ENCODE measurements at regions not wholly inside any gene's neighbourhood (a gene's known extent, or its start where the extent isn't known, plus 50 kb on each side); places are given as distances from the start of the nearest gene placed in this dataset.

GRCh38 chr2:181814057-181814491 lies 77.5 kb upstream of the ITPRID2 start:
- peak; percentile 76 for DNase-seq
- in situ Hi-C loops (cut with HindIII; ENCODE audit: low pct_ligation_motif_present, low sequenced_read_pairs), result no loop called here
- Histone ChIP-seq H3K27me3 (replicated peaks) (no peaks in the 10 kb centered on the region), H3K4me3 (ENCODE audit: low read depth, low read length) (no peak overlapping the region), H3K36me3 (replicated peaks) (no peaks in the 10 kb centered on the region), H3K27ac (peak overlapping the region; percentile 89)
- no peak for TF ChIP-seq CTCF (IDR thresholded peaks at IDR 0.05; ENCODE audit: low read depth, low read length, missing control alignments)

GRCh38 chr2:181817509-181817908 lies 74.0 kb upstream of the ITPRID2 start:
- in situ Hi-C loops (cut with HindIII; ENCODE audit: low pct_ligation_motif_present, low sequenced_read_pairs), result no loop called here
- DNase-seq, result no peak
- H3K27ac ChIP-seq, result no peak overlapping the region

GRCh38 chr2:181818058-181818680 lies 73.4 kb upstream of the ITPRID2 start:
- no peak for DNase-seq
- H3K36me3 ChIP-seq (replicated peaks), result no peaks in the 10 kb centered on the region
- no peak overlapping the region for H3K4me3 ChIP-seq (ENCODE audit: low read depth, low read length)
- no peak for TF ChIP-seq CTCF (IDR thresholded peaks at IDR 0.05; ENCODE audit: low read depth, low read length, missing control alignments)
- no peak overlapping the region for H3K27ac ChIP-seq
- in situ Hi-C loops (cut with HindIII; ENCODE audit: low pct_ligation_motif_present, low sequenced_read_pairs), result no loop called here
- H3K27me3 ChIP-seq (replicated peaks), result no peaks in the 10 kb centered on the region

More at GRCh38 chr2:181817509-181817908, 74.0 kb upstream of the ITPRID2 start:
- no peak for TF ChIP-seq CTCF (IDR thresholded peaks at IDR 0.05; ENCODE audit: low read depth, low read length, missing control alignments)
- Histone ChIP-seq H3K4me3 (ENCODE audit: low read depth, low read length) (no peak overlapping the region), H3K27me3 (replicated peaks) (no peaks in the 10 kb centered on the region), H3K36me3 (replicated peaks) (no peaks in the 10 kb centered on the region)

- H3K27ac ChIP-seq, result no peak overlapping the region
- no peak for DNase-seq
- no peak overlapping the region for H3K4me3 ChIP-seq (ENCODE audit: low read depth, low read length)
- TF ChIP-seq CTCF (IDR thresholded peaks at IDR 0.05; ENCODE audit: low read depth, low read length, missing control alignments), result no peak
- in situ Hi-C loops (cut with HindIII; ENCODE audit: low pct_ligation_motif_present, low sequenced_read_pairs), result no loop called here
- no peaks in the 10 kb centered on the region for H3K36me3 ChIP-seq (replicated peaks)
- H3K27me3 ChIP-seq (replicated peaks), result no peaks in the 10 kb centered on the region
Measured at GRCh38 chr2:181818840-181819239, 72.7 kb upstream of the ITPRID2 start.

DNA sequence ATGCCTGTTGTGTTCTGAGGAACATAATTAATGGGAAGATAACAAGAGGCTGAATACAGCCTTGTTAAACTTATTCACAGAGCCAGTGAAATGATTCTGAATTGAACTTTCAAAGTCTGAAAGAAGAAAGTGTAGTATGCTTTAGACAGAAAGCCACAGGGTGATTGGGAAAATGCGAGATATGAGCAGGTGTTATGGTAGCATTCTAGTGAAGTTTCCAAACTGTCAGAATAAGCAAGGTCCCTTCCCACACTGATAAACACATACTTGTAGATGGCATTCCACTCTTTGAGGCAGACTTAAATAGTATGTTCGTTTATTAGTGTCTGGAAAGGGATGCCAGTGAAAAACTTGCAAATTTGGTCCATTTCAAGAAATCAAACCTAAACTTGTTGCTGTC lies 70.5 kb upstream of the ITPRID2 start:
- DNase-seq, result no peak
- no peak for TF ChIP-seq CTCF (IDR thresholded peaks at IDR 0.05; ENCODE audit: low read depth, low read length, missing control alignments)
- Histone ChIP-seq H3K4me3 (ENCODE audit: low read depth, low read length) (no peak overlapping the region), H3K27ac (no peak overlapping the region), H3K27me3 (replicated peaks) (no peaks in the 10 kb centered on the region), H3K36me3 (replicated peaks) (no peaks in the 10 kb centered on the region)
- in situ Hi-C loops (cut with HindIII; ENCODE audit: low pct_ligation_motif_present, low sequenced_read_pairs), result no loop called here

GRCh38 chr2:181822097-181822496 lies 69.4 kb upstream of the ITPRID2 start:
- no peaks in the 10 kb centered on the region for H3K27me3 ChIP-seq (replicated peaks)
- no peaks in the 10 kb centered on the region for H3K36me3 ChIP-seq (replicated peaks)
- TF ChIP-seq CTCF (IDR thresholded peaks at IDR 0.05; ENCODE audit: low read depth, low read length, missing control alignments), result no peak
- in situ Hi-C loops (cut with HindIII; ENCODE audit: low pct_ligation_motif_present, low sequenced_read_pairs), result no loop called here
- H3K4me3 ChIP-seq (ENCODE audit: low read depth, low read length), result no peak overlapping the region
- no peak overlapping the region for H3K27ac ChIP-seq
- no peak for DNase-seq
